GM12878 (cell line): ENCODE measurements at regions not wholly inside any gene's neighbourhood (a gene's known extent, or its start where the extent isn't known, plus 50 kb on each side); places are given as distances from the start of the nearest gene placed in this dataset.

Experiments used
- ATAC-seq: fragments of 200-7000 bp; cut with Tn5 transposase; 3 replicates; pipeline ENCODE4 v1.9.1; 2020; ENCODE audit warnings: mild to moderate bottlenecking, moderate library complexity
- BruUV-seq: library from RNA; stranded (reverse); fragments of 400-500 nt; replicated peaks from 2 replicates; lab custom pipeline; 2021; lab: Mats Ljungman, UMichigan
- CTCF ChIA-PET: fragments of 300-600 bp; sonication (Branson Sonifier 250); formaldehyde crosslinking; extraction: SDS; loops from one replicate; lab custom pipeline; 2021; ENCODE audit warnings: inconsistent platforms; lab: Yijun Ruan, JAX
- POLR2A ChIA-PET: fragments of 350-600 bp; formaldehyde crosslinking; extraction: SDS; loops from one replicate; lab custom pipeline; 2021; ENCODE audit warnings: inconsistent platforms; lab: Charles Lee
- RAD21 ChIA-PET: fragments of 300-600 bp; sonication (Branson Sonifier 250); formaldehyde crosslinking; loops from one replicate; lab custom pipeline; 2023; ENCODE audit warnings: antibody characterized with exemption; ENCODE audit not compliant: unreplicated experiment; lab: Charles Lee
- SMC1A ChIA-PET: fragments of 300-600 bp; sonication (Branson Sonifier 250); formaldehyde crosslinking; loops from one replicate; lab custom pipeline; 2023; ENCODE audit not compliant: unreplicated experiment, uncharacterized antibody; lab: Charles Lee
- DNase-seq: peaks from one replicate; pipeline ENCODE4 v3.0.0-alpha.2; 2011; ENCODE audit warnings: low read depth, low spot score
- FAIRE-seq: peaks from 3 replicates; lab custom pipeline; 2011; peaks lifted over from hg19 to GRCh38; lab: Jason Lieb, UNC
- H2AFZ ChIP-seq: 2 replicates; pipeline ENCODE4 v1.6.0; 2011; ENCODE audit warnings: low read depth, low read length, control low read depth; ENCODE audit not compliant: control insufficient read depth
- H3K27ac ChIP-seq: 2 replicates; pipeline ENCODE4 v1.5.1; 2011; ENCODE audit warnings: control low read depth; ENCODE audit not compliant: control insufficient read depth, insufficient read depth
- H3K27me3 ChIP-seq, 2 experiments: replicated peaks in 1 of 2; 2 replicates each; pipeline versions ENCODE4 v1.6.0 to v1.6.1; 2011; ENCODE audit warnings: low read length in 1 of 2; ENCODE audit not compliant: control insufficient read depth in 2 of 2, insufficient read depth in 2 of 2
- H3K36me3 ChIP-seq, 2 experiments: 2 replicates each; pipeline ENCODE4 v1.5.1; 2011; ENCODE audit warnings: low read length in 1 of 2; ENCODE audit not compliant: control insufficient read depth in 2 of 2, insufficient read depth in 2 of 2
- H3K4me1 ChIP-seq: 2 replicates; pipeline ENCODE4 v1.6.1; 2011; ENCODE audit warnings: mild to moderate bottlenecking, low read length, moderate library complexity, mixed read lengths; ENCODE audit not compliant: control insufficient read depth, insufficient read depth
- H3K4me2 ChIP-seq: 2 replicates; pipeline ENCODE4 v1.6.0; 2011; ENCODE audit warnings: control low read depth; ENCODE audit not compliant: control insufficient read depth, insufficient read depth
- H3K4me3 ChIP-seq: fragments of 200-600 bp; sonication (generic); 2 replicates; pipeline ENCODE4 v1.5.1; 2016
- H3K79me2 ChIP-seq: 2 replicates; pipeline ENCODE4 v1.6.0; 2011; ENCODE audit warnings: low read length; ENCODE audit not compliant: control insufficient read depth, insufficient read depth
- H3K9ac ChIP-seq: 2 replicates; pipeline ENCODE4 v1.8.0; 2011; ENCODE audit warnings: low read length, control low read depth, mixed read lengths; ENCODE audit not compliant: control insufficient read depth, insufficient read depth
- H3K9me3 ChIP-seq: replicated peaks from 3 replicates; pipeline ENCODE4 v1.5.1; 2011; ENCODE audit warnings: mild to moderate bottlenecking, low read length; ENCODE audit not compliant: control insufficient read depth, insufficient read depth
- H4K20me1 ChIP-seq: 2 replicates; pipeline ENCODE4 v1.6.0; 2011; ENCODE audit not compliant: control insufficient read depth, insufficient read depth
- HDAC2 ChIP-seq: fragments of 200-600 bp; sonication (generic); IDR thresholded peaks from 2 replicates; pipeline ENCODE4 v1.6.1; 2017
- KAT2A ChIP-seq: conservative IDR thresholded peaks from 2 replicates; pipeline ENCODE4 v1.6.1; 2011; ENCODE audit warnings: low read depth, low read length; ENCODE audit not compliant: control insufficient read depth
- NR2C2 ChIP-seq: IDR thresholded peaks from 2 replicates; pipeline ENCODE4 v1.6.1; 2011; ENCODE audit warnings: borderline replicate concordance, low read depth; ENCODE audit not compliant: control insufficient read depth, insufficient read length
- NR2F1 ChIP-seq: fragments of 450-650 bp; conservative IDR thresholded peaks from 2 replicates; pipeline ENCODE4 v1.6.1; 2017; ENCODE audit warnings: mild to moderate bottlenecking
- YY1 ChIP-seq: IDR thresholded peaks from 2 replicates; pipeline ENCODE4 v1.6.1; 2011; ENCODE audit warnings: low read depth, mild to moderate bottlenecking, low read length
- WGBS: methylation state at CpG from one replicate; pipeline ENCODE4 v1.1.6; 2016; ENCODE audit warnings: low lambda C conversion rate; ENCODE audit not compliant: insufficient replicate concordance, insufficient coverage; ENCODE audit errors: missing lambda C conversion rate; 5-methylcytosine and 5-hydroxymethylcytosine counted together
- in situ Hi-C: fragments of 300-500 bp; cut with MboI; formaldehyde crosslinking; loops from 9 replicates; pipeline ENCODE4 v1.14.3; 2018; ENCODE audit warnings: mixed read lengths
- intact Hi-C: fragments of 100-400 bp; cut with micrococcal nuclease; formaldehyde crosslinking; loops from one replicate; pipeline ENCODE4 v1.14.2; 2022; ENCODE audit not compliant: unreplicated experiment
- TF ChIP-seq, protein P1 (sequence below): IDR thresholded peaks from 2 replicates; pipeline ENCODE4 v1.6.1; 2011; ENCODE audit warnings: borderline replicate concordance, low read depth, mild to moderate bottlenecking, moderate library complexity, mixed read lengths, low read length; ENCODE audit not compliant: insufficient read depth; ENCODE audit errors: extremely low read length
- TF ChIP-seq, protein P2 (sequence below): IDR thresholded peaks from 2 replicates; pipeline ENCODE4 v1.6.1; 2012; ENCODE audit warnings: low read depth, low read length, improper control_type of control experiment

DNA sequence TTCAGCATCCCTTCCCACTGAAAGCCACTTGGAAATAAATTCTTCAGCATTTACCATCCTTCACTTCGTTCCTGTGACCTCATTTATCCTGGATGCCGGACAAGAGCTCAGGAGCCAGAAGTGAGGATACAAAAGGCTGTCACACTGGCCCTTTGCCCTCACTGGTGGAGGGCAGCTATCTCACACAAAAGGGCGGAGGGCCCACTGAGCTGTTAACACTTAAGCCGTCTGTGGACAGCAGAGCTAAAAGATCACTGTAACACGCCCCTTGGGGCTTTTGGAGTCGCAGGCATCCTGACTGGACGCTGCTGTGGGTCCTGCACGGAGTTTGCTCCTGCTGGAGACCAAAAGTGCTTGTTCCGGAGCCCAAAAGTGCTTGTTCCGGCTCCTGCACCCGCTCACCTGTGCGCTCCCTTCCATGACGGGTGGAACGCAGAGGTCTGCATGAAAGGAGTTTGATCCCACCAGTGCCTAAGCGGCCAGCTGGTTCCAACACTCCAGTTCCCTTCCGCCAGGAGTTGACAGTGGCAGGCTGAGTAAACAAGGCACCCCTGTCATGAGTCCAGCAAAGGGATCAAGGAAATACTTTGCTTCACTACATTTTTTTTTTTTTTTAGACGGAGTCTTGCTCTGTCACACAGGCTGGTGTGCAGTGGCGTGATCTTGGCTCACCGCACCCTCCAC, 572.0 kb upstream of the LINC00305 start (continued):
- TF ChIP-seq, protein P1, sequence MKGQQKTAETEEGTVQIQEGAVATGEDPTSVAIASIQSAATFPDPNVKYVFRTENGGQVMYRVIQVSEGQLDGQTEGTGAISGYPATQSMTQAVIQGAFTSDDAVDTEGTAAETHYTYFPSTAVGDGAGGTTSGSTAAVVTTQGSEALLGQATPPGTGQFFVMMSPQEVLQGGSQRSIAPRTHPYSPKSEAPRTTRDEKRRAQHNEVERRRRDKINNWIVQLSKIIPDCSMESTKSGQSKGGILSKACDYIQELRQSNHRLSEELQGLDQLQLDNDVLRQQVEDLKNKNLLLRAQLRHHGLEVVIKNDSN: no peak
- TF ChIP-seq, all 136 proteins: peak for 0

DNA sequence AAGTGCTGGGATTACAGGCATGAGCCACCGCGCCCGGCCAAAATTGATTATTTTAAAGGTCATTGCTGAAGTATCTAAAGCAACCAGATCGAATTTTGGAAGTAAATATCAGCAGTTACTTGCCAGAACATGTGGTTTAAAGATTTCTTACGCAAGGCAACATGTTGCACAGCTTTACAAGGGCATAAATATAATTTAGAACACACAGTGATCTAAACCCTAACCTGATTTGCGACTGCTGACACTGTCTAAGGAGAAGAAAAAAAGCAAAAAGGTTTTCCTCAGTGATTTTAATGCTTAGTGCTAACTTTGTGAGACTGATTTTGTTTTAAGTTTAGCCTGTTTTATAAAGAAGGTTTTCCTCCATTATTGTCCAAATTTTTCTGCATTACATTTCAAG, 569.9 kb upstream of the LINC00305 start:
- POLR2A ChIA-PET: no interaction called here
- H3K27ac ChIP-seq: no peak overlapping the region
- H3K27me3 ChIP-seq: no peaks in the 10 kb centered on the region
- TF ChIP-seq, protein P2, sequence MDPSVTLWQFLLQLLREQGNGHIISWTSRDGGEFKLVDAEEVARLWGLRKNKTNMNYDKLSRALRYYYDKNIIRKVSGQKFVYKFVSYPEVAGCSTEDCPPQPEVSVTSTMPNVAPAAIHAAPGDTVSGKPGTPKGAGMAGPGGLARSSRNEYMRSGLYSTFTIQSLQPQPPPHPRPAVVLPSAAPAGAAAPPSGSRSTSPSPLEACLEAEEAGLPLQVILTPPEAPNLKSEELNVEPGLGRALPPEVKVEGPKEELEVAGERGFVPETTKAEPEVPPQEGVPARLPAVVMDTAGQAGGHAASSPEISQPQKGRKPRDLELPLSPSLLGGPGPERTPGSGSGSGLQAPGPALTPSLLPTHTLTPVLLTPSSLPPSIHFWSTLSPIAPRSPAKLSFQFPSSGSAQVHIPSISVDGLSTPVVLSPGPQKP: no peak
- TF ChIP-seq NR2C2: no peak
- no peak for TF ChIP-seq HDAC2
- no peak for TF ChIP-seq NR2F1
- no peak for TF ChIP-seq KAT2A
- no peak for TF ChIP-seq YY1
- TF ChIP-seq, all 136 proteins: peak for 0
- H3K4me3 ChIP-seq: no peak overlapping the region
- H3K79me2 ChIP-seq: no peaks in the 10 kb centered on the region
- no peaks in the 10 kb centered on the region for H3K36me3 ChIP-seq
- H3K9ac ChIP-seq: no peak overlapping the region
- SMC1A ChIA-PET: no interaction called here
- BruUV-seq: no TSS peak
- no peak overlapping the region for H3K4me2 ChIP-seq
- in situ Hi-C loops: no loop called here
- CTCF ChIA-PET: no interaction called here
- H4K20me1 ChIP-seq: no peaks in the 10 kb centered on the region
- H3K9me3 ChIP-seq: no peaks in the 10 kb centered on the region
- H2AFZ ChIP-seq: no peak overlapping the region
- H3K4me1 ChIP-seq: no peaks in the 10 kb centered on the region
- RAD21 ChIA-PET: no interaction called here
- FAIRE-seq (no peak), DNase-seq (no peak), ATAC-seq (no peak)
- intact Hi-C loops: no loop called here
- 4% methylated on average over 3 of the region's 6 CpGs for WGBS
